SK-N-SH treated with all-trans-retinoic acid at 6 μM for 48 hours (cell line): ENCODE measurements at regions not wholly inside any gene's neighbourhood (a gene's known extent, or its start where the extent isn't known, plus 50 kb on each side); places are given as distances from the start of the nearest gene placed in this dataset.

Experiments used
- ZFP3 ChIP-seq: fragments of 250-450 bp; sonication (Bioruptor Pico); IDR thresholded peaks from 2 replicates; pipeline ENCODE4 v1.5.0; 2020; ENCODE audit warnings: mild to moderate bottlenecking, moderate library complexity
- ZNF70 ChIP-seq: fragments of 450-650 bp; formaldehyde crosslinking; IDR thresholded peaks from 2 replicates; pipeline ENCODE4 v1.5.0; 2020; ENCODE audit warnings: mild to moderate bottlenecking, moderate library complexity
- ZNF8 ChIP-seq: fragments of 450-650 bp; formaldehyde crosslinking; IDR thresholded peaks from 2 replicates; pipeline ENCODE4 v1.5.0; 2020; ENCODE audit warnings: mild to moderate bottlenecking, moderate library complexity

DNA sequence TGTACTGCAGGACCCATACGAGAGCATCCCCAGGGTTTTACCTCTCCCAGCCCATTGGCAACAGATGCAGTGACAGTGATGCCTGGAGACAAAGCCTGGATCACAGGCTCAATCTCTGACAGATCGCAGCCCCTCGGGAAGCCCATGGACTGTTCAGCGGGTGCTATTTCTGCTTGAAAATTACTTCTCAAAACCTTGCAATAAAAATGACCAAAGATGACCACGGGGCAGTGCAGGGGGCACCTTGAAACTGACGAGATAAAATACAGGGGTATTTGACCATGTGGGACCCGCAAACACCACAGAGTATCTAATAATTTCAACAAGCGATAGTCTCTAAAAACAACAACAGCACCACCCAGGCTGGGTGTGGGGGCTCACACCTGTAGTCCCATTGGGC, 118.3 kb downstream of the C16orf95 start:
- TF ChIP-seq ZNF8 (CRISPR knock-in tag) (no peak), ZNF70 (no peak), ZFP3 (CRISPR knock-in tag) (no peak)
